ENCODE measurements at regions not wholly inside any gene's neighbourhood (a gene's known extent, or its start where the extent isn't known, plus 50 kb on each side); places are given as distances from the start of the nearest gene placed in this dataset.
A peak's percentile ranks its signal among the peaks of the same experiment; 100 is the strongest.

GRCh38 chr4:138107023-138107422, 135.1 kb downstream of the SLC7A11 start:
- peaks cover 9% of the 10 kb centered on the region for H3K9me3 Mint-ChIP-seq (ENCODE audit: unreplicated experiment)

DNA sequence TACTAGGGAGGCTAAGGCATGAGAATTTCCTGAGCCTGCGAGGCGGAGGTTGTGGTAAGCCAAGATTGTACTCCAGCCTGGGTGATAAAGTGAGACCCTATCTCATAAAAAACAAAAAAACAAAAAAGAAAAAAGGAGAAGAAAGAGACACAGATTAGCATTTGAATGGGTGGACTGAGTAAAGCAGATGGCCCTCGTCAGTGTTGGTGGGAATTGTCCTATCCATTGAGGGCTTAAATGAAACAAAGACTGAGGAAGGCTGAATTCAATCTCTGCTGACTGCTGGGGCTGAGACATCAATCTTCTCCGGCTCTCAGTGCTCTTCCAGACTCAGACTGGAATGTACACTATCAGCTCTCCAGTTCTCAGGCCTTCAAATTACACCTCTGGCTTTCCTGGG, 136.8 kb downstream of the SLC7A11 start:
- H3K4me1 Mint-ChIP-seq (ENCODE audit: low read depth, unreplicated experiment): peaks cover 20% of the 10 kb centered on the region
- no peak for DNase-seq
- peak overlapping the region; percentile 95 for H3K27ac Mint-ChIP-seq (ENCODE audit: unreplicated experiment)
- peaks cover 9% of the 10 kb centered on the region for H3K9me3 Mint-ChIP-seq (ENCODE audit: unreplicated experiment)
- H3K4me3 Mint-ChIP-seq (ENCODE audit: unreplicated experiment): peak overlapping the region; percentile 75
- H3K36me3 Mint-ChIP-seq (ENCODE audit: unreplicated experiment): peaks cover 5% of the 10 kb centered on the region
- peaks cover 7% of the 10 kb centered on the region for H3K27me3 Mint-ChIP-seq (ENCODE audit: unreplicated experiment)
- TF ChIP-seq, protein P1, sequence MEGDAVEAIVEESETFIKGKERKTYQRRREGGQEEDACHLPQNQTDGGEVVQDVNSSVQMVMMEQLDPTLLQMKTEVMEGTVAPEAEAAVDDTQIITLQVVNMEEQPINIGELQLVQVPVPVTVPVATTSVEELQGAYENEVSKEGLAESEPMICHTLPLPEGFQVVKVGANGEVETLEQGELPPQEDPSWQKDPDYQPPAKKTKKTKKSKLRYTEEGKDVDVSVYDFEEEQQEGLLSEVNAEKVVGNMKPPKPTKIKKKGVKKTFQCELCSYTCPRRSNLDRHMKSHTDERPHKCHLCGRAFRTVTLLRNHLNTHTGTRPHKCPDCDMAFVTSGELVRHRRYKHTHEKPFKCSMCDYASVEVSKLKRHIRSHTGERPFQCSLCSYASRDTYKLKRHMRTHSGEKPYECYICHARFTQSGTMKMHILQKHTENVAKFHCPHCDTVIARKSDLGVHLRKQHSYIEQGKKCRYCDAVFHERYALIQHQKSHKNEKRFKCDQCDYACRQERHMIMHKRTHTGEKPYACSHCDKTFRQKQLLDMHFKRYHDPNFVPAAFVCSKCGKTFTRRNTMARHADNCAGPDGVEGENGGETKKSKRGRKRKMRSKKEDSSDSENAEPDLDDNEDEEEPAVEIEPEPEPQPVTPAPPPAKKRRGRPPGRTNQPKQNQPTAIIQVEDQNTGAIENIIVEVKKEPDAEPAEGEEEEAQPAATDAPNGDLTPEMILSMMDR (IDR thresholded peaks at IDR 0.05; ENCODE audit: partially characterized antibody, unreplicated experiment): no peak

More at GRCh38 chr4:138107023-138107422, 135.1 kb downstream of the SLC7A11 start:
- Mint-ChIP-seq H3K4me3 (ENCODE audit: unreplicated experiment) (peak overlapping the region; percentile 61), H3K36me3 (ENCODE audit: unreplicated experiment) (peaks cover 5% of the 10 kb centered on the region), H3K27ac (ENCODE audit: unreplicated experiment) (peak overlapping the region; percentile 56), H3K27me3 (ENCODE audit: unreplicated experiment) (peaks cover 7% of the 10 kb centered on the region), H3K4me1 (ENCODE audit: low read depth, unreplicated experiment) (peaks cover 23% of the 10 kb centered on the region)
- TF ChIP-seq, protein P1 (IDR thresholded peaks at IDR 0.05; ENCODE audit: partially characterized antibody, unreplicated experiment): no peak
- DNase-seq: no peak

- peaks cover 9% of the 10 kb centered on the region for H3K9me3 Mint-ChIP-seq (ENCODE audit: unreplicated experiment)
- TF ChIP-seq, protein P1 (IDR thresholded peaks at IDR 0.05; ENCODE audit: partially characterized antibody, unreplicated experiment): no peak
- peak overlapping the region; percentile 76 for H3K4me3 Mint-ChIP-seq (ENCODE audit: unreplicated experiment)
- peaks cover 5% of the 10 kb centered on the region for H3K36me3 Mint-ChIP-seq (ENCODE audit: unreplicated experiment)
- no peak for DNase-seq
- H3K27ac Mint-ChIP-seq (ENCODE audit: unreplicated experiment): peak overlapping the region; percentile 95
- H3K4me1 Mint-ChIP-seq (ENCODE audit: low read depth, unreplicated experiment): peaks cover 25% of the 10 kb centered on the region
- peaks cover 7% of the 10 kb centered on the region for H3K27me3 Mint-ChIP-seq (ENCODE audit: unreplicated experiment)
Measured at GRCh38 chr4:138104284-138104680, 137.9 kb downstream of the SLC7A11 start.

GRCh38 chr4:138103597-138104283, 138.4 kb downstream of the SLC7A11 start:
- no peak for DNase-seq
- Mint-ChIP-seq H3K36me3 (ENCODE audit: unreplicated experiment) (peaks cover 4% of the 10 kb centered on the region), H3K4me1 (ENCODE audit: low read depth, unreplicated experiment) (peaks cover 28% of the 10 kb centered on the region), H3K27ac (ENCODE audit: unreplicated experiment) (peak overlapping the region; percentile 95), H3K4me3 (ENCODE audit: unreplicated experiment) (peak overlapping the region; percentile 76), H3K9me3 (ENCODE audit: unreplicated experiment) (peaks cover 8% of the 10 kb centered on the region), H3K27me3 (ENCODE audit: unreplicated experiment) (peaks cover 7% of the 10 kb centered on the region)
- TF ChIP-seq, protein P1 (IDR thresholded peaks at IDR 0.05; ENCODE audit: partially characterized antibody, unreplicated experiment): no peak

DNA sequence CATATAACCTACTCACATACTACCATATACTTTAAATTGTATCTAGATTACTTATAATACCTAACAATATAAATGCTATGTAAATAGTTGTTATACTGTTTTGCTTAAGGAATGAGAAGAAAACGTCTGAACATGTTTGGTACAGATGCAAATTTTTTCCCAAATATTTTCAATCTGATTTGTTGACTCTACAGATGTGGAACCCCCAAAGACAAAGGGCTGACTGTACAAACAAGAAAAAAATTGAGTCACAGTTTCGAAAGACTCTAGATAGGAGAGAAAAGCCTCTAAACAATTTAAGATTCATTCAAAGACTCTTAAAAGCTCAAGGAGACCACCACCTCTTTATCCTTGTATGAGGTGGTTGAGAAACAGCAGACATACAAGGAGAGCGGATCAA, 142.8 kb downstream of the SLC7A11 start:
- Mint-ChIP-seq H3K4me3 (ENCODE audit: unreplicated experiment) (no peak overlapping the region), H3K27ac (ENCODE audit: unreplicated experiment) (no peak overlapping the region), H3K36me3 (ENCODE audit: unreplicated experiment) (no peaks in the 10 kb centered on the region), H3K4me1 (ENCODE audit: low read depth, unreplicated experiment) (peaks cover 35% of the 10 kb centered on the region), H3K27me3 (ENCODE audit: unreplicated experiment) (peaks cover 10% of the 10 kb centered on the region), H3K9me3 (ENCODE audit: unreplicated experiment) (peaks cover 3% of the 10 kb centered on the region)
- DNase-seq: no peak
- TF ChIP-seq, protein P1 (IDR thresholded peaks at IDR 0.05; ENCODE audit: partially characterized antibody, unreplicated experiment): no peak

Measured in glutamatergic neuron (in vitro differentiated cells).